ENCODE measurements at regions not wholly inside any gene's neighbourhood (a gene's known extent, or its start where the extent isn't known, plus 50 kb on each side); places are given as distances from the start of the nearest gene placed in this dataset.

DNA sequence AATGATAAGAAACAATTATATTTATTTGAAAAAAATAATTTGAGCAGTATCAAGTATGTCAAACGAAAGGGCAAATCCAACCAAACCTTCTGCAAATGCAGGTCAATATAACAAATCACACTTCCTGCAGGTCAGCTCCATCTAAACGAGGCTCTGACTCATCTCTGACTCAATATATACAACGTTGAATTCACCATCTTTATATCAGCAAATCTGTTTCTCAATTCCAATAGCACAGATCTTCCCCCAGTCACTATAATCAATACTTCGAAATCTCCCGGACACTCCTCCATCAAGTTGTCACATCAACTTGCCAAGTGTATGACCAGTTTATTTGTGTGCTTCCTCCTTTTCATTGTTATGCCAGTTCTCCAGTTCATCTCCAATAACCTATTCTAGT, 388.9 kb downstream of the ZEB2 start:
- TF ChIP-seq KLF1 (tag by site-specific recombination; IDR thresholded peaks at IDR 0.05) (no peak), ZNF280D (tag by site-specific recombination; IDR thresholded peaks at IDR 0.05) (no peak), MZF1 (tag by site-specific recombination; IDR thresholded peaks at IDR 0.05; ENCODE audit: borderline replicate concordance) (no peak), YY1 (tag by site-specific recombination; IDR thresholded peaks at IDR 0.05) (no peak)
